HS-5 (cell line): ENCODE measurements at regions not wholly inside any gene's neighbourhood (a gene's known extent, or its start where the extent isn't known, plus 50 kb on each side); places are given as distances from the start of the nearest gene placed in this dataset.

Experiments used
- DNase-seq: peaks from one replicate; pipeline ENCODE4 v3.0.0-alpha.2; 2012; ENCODE audit warnings: low read depth

DNA sequence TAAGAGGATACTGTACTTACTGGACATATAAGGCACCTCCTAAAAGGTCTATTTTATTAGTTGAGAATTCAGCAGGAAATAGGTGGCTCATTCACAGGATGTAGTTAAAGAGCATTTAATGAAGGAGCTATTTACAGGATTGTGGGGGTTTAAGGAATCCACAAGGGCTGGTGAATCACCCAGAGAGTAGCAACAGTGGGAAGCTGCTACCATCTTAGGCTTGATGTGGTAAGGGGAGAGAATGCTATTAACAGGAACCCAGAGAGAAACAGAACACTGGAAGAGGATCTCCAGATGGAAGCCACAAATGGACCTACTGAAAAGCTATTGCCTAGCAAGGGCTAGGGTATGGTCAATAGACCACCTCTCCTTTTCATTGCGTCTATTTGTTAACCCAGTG, 52.0 kb upstream of the COL11A1 start:
- DNase-seq, result peak; percentile 10
